WTC11 (cell line): ENCODE measurements at regions not wholly inside any gene's neighbourhood (a gene's known extent, or its start where the extent isn't known, plus 50 kb on each side); places are given as distances from the start of the nearest gene placed in this dataset.

Source experiments
- CREB1 ChIP-seq: sonication (generic); formaldehyde crosslinking; IDR thresholded peaks from 2 replicates; pipeline ENCODE4 v1.8.0; 2023; ENCODE audit warnings: mild to moderate bottlenecking, missing genetic modification reagents
- CTCF ChIP-seq: fragments of 200-600 bp; IDR thresholded peaks from 2 replicates; pipeline ENCODE4 v1.8.0; 2022; ENCODE audit warnings: antibody characterized with exemption
- E2F1 ChIP-seq: sonication (generic); formaldehyde crosslinking; IDR thresholded peaks from 2 replicates; pipeline ENCODE4 v1.8.0; 2022; ENCODE audit warnings: mild to moderate bottlenecking, missing genetic modification reagents
- FOXJ3 ChIP-seq: sonication (generic); formaldehyde crosslinking; IDR thresholded peaks from 2 replicates; pipeline ENCODE4 v1.9.0; 2021; ENCODE audit warnings: missing genetic modification reagents, mild to moderate bottlenecking, borderline replicate concordance
- NFE2L1 ChIP-seq: sonication (generic); formaldehyde crosslinking; IDR thresholded peaks from 2 replicates; pipeline ENCODE4 v1.8.1; 2023; ENCODE audit warnings: missing genetic modification reagents
- NR3C1 ChIP-seq: sonication (generic); formaldehyde crosslinking; conservative IDR thresholded peaks from 2 replicates; pipeline ENCODE4 v1.8.1; 2023; ENCODE audit warnings: low read depth, mild to moderate bottlenecking, missing genetic modification reagents
- OVOL2 ChIP-seq: fragments of 250-450 bp; sonication (Bioruptor Pico); IDR thresholded peaks from 2 replicates; pipeline ENCODE4 v1.9.0; 2021; ENCODE audit warnings: mild to moderate bottlenecking, borderline replicate concordance
- PREB ChIP-seq: sonication (generic); formaldehyde crosslinking; IDR thresholded peaks from 2 replicates; pipeline ENCODE4 v1.8.1; 2022; ENCODE audit warnings: mild to moderate bottlenecking, missing genetic modification reagents, moderate library complexity, borderline replicate concordance
- TF ChIP-seq, protein P1 (sequence below): sonication (generic); formaldehyde crosslinking; IDR thresholded peaks from 2 replicates; pipeline ENCODE4 v1.8.1; 2023; ENCODE audit warnings: mild to moderate bottlenecking, missing genetic modification reagents
- TF ChIP-seq, protein P2 (sequence below): sonication (generic); formaldehyde crosslinking; IDR thresholded peaks from 2 replicates; pipeline ENCODE4 v1.8.0; 2023; ENCODE audit warnings: mild to moderate bottlenecking, missing genetic modification reagents

DNA sequence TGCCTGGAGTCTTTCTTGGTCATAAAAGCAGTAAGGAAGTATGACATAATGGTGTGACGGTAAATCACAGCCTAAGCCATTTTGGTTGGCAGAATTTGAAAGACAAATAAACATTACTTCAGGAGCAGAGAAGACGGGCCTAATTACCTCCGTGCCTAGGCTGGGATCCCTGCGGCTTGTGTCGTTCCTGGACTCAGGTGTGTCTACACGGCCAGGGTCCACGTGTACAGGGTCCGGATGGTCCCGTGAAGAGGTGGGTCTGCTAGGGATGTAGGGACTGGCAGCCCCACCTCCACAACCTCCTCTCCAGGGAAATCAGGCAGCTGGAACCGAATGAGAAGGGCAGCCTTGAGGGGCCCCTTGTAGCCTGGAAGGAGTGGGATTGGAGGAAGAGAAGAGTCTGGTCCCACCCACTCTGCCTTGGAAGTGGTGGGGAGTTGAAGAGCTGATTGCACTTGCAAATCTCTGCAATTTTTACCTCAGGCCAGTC lies 55.4 kb upstream of the PLAC1 start:
- TF ChIP-seq, protein P1, sequence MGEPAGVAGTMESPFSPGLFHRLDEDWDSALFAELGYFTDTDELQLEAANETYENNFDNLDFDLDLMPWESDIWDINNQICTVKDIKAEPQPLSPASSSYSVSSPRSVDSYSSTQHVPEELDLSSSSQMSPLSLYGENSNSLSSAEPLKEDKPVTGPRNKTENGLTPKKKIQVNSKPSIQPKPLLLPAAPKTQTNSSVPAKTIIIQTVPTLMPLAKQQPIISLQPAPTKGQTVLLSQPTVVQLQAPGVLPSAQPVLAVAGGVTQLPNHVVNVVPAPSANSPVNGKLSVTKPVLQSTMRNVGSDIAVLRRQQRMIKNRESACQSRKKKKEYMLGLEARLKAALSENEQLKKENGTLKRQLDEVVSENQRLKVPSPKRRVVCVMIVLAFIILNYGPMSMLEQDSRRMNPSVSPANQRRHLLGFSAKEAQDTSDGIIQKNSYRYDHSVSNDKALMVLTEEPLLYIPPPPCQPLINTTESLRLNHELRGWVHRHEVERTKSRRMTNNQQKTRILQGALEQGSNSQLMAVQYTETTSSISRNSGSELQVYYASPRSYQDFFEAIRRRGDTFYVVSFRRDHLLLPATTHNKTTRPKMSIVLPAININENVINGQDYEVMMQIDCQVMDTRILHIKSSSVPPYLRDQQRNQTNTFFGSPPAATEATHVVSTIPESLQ = no peak
- no peak for TF ChIP-seq NR3C1 (CRISPR knock-in tag)
- TF ChIP-seq CTCF = no peak
- no peak for TF ChIP-seq FOXJ3 (CRISPR knock-in tag)
- TF ChIP-seq E2F1 (CRISPR knock-in tag) = no peak
- no peak for TF ChIP-seq PREB (CRISPR knock-in tag)
- no peak for TF ChIP-seq NFE2L1 (CRISPR knock-in tag)
- no peak for TF ChIP-seq CREB1 (CRISPR knock-in tag)
- no peak for TF ChIP-seq OVOL2 (CRISPR knock-in tag)
- TF ChIP-seq, protein P2, sequence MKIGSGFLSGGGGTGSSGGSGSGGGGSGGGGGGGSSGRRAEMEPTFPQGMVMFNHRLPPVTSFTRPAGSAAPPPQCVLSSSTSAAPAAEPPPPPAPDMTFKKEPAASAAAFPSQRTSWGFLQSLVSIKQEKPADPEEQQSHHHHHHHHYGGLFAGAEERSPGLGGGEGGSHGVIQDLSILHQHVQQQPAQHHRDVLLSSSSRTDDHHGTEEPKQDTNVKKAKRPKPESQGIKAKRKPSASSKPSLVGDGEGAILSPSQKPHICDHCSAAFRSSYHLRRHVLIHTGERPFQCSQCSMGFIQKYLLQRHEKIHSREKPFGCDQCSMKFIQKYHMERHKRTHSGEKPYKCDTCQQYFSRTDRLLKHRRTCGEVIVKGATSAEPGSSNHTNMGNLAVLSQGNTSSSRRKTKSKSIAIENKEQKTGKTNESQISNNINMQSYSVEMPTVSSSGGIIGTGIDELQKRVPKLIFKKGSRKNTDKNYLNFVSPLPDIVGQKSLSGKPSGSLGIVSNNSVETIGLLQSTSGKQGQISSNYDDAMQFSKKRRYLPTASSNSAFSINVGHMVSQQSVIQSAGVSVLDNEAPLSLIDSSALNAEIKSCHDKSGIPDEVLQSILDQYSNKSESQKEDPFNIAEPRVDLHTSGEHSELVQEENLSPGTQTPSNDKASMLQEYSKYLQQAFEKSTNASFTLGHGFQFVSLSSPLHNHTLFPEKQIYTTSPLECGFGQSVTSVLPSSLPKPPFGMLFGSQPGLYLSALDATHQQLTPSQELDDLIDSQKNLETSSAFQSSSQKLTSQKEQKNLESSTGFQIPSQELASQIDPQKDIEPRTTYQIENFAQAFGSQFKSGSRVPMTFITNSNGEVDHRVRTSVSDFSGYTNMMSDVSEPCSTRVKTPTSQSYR (CRISPR knock-in tag) = no peak
